ENCODE measurements at regions not wholly inside any gene's neighbourhood (a gene's known extent, or its start where the extent isn't known, plus 50 kb on each side); places are given as distances from the start of the nearest gene placed in this dataset.

DNA sequence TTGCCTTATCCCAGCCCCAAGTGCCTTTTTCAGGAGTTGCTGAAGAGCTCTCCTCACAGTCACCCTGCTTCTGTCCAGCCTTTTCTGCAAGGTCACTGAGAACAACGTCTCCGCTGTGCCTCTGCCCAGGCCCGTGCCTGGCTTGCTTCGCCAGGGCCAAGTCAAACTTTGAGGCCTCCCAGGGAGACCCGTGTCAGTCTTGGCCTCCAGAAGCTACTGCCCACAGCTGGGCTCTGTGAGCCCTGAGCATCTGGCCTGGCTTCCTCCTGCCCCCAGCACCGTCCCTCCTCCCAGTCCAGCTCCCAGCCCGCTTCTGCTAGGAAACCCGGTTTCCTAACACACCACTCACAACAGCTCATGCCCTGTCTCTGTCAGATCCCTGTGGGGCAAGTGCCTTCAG lies 165.9 kb downstream of the TEX29 start:
- 93 to 99% methylated on average over 8 of the region's 8 CpGs for whole genome bisulfite sequencing, 2 donors
- ATAC-seq (ENCODE audit: insufficient read depth, low FRiP score) = no peak
- TF ChIP-seq, protein P1, sequence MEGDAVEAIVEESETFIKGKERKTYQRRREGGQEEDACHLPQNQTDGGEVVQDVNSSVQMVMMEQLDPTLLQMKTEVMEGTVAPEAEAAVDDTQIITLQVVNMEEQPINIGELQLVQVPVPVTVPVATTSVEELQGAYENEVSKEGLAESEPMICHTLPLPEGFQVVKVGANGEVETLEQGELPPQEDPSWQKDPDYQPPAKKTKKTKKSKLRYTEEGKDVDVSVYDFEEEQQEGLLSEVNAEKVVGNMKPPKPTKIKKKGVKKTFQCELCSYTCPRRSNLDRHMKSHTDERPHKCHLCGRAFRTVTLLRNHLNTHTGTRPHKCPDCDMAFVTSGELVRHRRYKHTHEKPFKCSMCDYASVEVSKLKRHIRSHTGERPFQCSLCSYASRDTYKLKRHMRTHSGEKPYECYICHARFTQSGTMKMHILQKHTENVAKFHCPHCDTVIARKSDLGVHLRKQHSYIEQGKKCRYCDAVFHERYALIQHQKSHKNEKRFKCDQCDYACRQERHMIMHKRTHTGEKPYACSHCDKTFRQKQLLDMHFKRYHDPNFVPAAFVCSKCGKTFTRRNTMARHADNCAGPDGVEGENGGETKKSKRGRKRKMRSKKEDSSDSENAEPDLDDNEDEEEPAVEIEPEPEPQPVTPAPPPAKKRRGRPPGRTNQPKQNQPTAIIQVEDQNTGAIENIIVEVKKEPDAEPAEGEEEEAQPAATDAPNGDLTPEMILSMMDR (IDR thresholded peaks at IDR 0.05; ENCODE audit: control extremely low read depth, extremely low read depth) = no peak

DNA sequence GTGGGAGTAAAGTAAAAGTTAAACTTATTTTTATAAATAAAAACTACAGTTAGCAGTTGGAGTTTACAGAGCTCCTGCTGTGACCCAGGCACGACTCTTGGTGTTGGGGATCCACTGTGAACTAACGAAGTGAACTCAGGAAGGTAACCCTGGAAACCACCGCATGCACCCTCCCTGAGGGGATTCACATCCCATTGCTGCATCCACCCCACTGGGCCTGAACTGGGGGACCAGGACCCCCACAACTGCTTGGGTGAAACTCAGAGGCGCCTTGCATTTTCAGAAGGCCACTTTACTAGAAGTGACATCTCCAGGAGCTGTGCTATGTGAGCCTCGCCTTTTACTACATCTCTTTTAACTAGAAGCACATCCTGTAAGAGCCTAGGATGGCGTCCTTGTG lies 166.4 kb downstream of the TEX29 start:
- H3K27me3 ChIP-seq (ENCODE audit: control insufficient read depth in 3 of 3, insufficient read depth in 3 of 3, low read length in 2 of 3) = no peaks in the 10 kb centered on the region
- DNase-seq = no peak
- TF ChIP-seq, protein P1 (IDR thresholded peaks at IDR 0.05; ENCODE audit: control extremely low read depth, extremely low read depth) = no peak

More for the DNA sequence above, 165.9 kb downstream of the TEX29 start:
- no peak for DNase-seq
- no peaks in the 10 kb centered on the region for H3K4me1 ChIP-seq (ENCODE audit: control insufficient read depth in 5 of 5, insufficient read depth in 5 of 5, low read length in 5 of 5)
- no peaks in the 10 kb centered on the region for H3K36me3 ChIP-seq (ENCODE audit: control insufficient read depth in 4 of 4, insufficient read depth in 4 of 4, low read length in 4 of 4)
- peaks cover 0 to 26% (median 4%) of the 10 kb centered on the region in 4 donors for H3K9me3 ChIP-seq (ENCODE audit: control insufficient read depth in 4 of 4, insufficient read depth in 3 of 4, low read length in 3 of 4)
- H3K4me3 ChIP-seq = no peak overlapping the region
- no peaks in the 10 kb centered on the region for H3K27me3 ChIP-seq (ENCODE audit: control insufficient read depth in 3 of 3, insufficient read depth in 3 of 3, low read length in 2 of 3)
- H3K9ac ChIP-seq (ENCODE audit: insufficient read depth in 1 of 2, low read length in 2 of 2) = no peak overlapping the region
- no peak overlapping the region for H3K27ac ChIP-seq (ENCODE audit: low read depth in 1 of 2, low read length in 1 of 2)

DNA sequence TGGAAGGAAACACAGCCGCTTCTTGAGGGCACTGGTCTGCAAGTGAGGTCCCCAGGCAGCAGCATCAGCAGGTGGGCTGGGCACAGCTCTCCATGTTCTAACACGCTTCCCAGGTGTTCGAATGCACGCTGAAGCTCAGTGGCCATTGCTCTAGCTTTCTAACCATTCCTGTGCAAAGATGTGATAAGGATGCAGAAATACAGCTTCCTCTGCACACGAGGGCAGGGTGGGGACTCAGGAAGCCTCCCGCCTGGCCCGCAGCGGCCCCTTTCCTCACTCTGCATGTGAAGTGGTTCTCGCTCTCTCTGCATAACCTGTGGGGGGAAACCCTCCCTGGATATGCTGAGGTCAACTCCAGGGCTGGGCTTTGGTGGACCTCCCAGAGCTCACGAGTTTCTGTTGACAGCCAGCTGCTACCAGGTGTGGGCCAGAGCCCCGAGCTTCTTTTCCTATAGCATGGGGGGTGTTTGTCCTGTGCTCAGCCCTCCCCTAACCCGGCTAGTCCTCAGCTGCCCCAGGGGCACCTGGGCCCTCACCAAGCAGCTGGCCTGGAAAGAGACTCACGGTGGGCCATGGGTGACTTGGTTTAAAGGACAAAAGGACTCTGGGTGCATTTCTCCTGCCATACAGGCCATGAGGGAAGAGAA lies 168.2 kb downstream of the TEX29 start:
- ATAC-seq (ENCODE audit: insufficient read depth, low FRiP score) = no peak
- Histone ChIP-seq H3K27me3 (ENCODE audit: control insufficient read depth in 3 of 3, insufficient read depth in 3 of 3, low read length in 2 of 3) (no peaks in the 10 kb centered on the region), H3K36me3 (ENCODE audit: control insufficient read depth in 4 of 4, insufficient read depth in 4 of 4, low read length in 4 of 4) (no peaks in the 10 kb centered on the region), H3K27ac (ENCODE audit: low read depth in 1 of 2, low read length in 1 of 2) (no peak overlapping the region), H3K4me1 (ENCODE audit: control insufficient read depth in 5 of 5, insufficient read depth in 5 of 5, low read length in 5 of 5) (no peaks in the 10 kb centered on the region), H3K4me3 (no peak overlapping the region), H3K9me3 (ENCODE audit: control insufficient read depth in 4 of 4, insufficient read depth in 3 of 4, low read length in 3 of 4) (peaks cover 0 to 27% (median 4%) of the 10 kb centered on the region in 4 donors), H3K9ac (ENCODE audit: insufficient read depth in 1 of 2, low read length in 2 of 2) (no peak overlapping the region)
- no peak for DNase-seq
- WGBS, 2 donors = 64 to 68% methylated on average over 13 of the region's 13 CpGs
- TF ChIP-seq, protein P1 (IDR thresholded peaks at IDR 0.05; ENCODE audit: control extremely low read depth, extremely low read depth) = no peak

More for the DNA sequence above, 166.4 kb downstream of the TEX29 start:
- H3K36me3 ChIP-seq (ENCODE audit: control insufficient read depth in 4 of 4, insufficient read depth in 4 of 4, low read length in 4 of 4) = no peaks in the 10 kb centered on the region
- no peaks in the 10 kb centered on the region for H3K4me1 ChIP-seq (ENCODE audit: control insufficient read depth in 5 of 5, insufficient read depth in 5 of 5, low read length in 5 of 5)
- WGBS, 2 donors = 89 to 90% methylated on average over 6 of the region's 6 CpGs
- no peak overlapping the region for H3K4me3 ChIP-seq
- peaks cover 0 to 26% (median 4%) of the 10 kb centered on the region in 4 donors for H3K9me3 ChIP-seq (ENCODE audit: control insufficient read depth in 4 of 4, insufficient read depth in 3 of 4, low read length in 3 of 4)
- no peak overlapping the region for H3K27ac ChIP-seq (ENCODE audit: low read depth in 1 of 2, low read length in 1 of 2)
- H3K9ac ChIP-seq (ENCODE audit: insufficient read depth in 1 of 2, low read length in 2 of 2) = no peak overlapping the region
- ATAC-seq (ENCODE audit: insufficient read depth, low FRiP score) = no peak

DNA sequence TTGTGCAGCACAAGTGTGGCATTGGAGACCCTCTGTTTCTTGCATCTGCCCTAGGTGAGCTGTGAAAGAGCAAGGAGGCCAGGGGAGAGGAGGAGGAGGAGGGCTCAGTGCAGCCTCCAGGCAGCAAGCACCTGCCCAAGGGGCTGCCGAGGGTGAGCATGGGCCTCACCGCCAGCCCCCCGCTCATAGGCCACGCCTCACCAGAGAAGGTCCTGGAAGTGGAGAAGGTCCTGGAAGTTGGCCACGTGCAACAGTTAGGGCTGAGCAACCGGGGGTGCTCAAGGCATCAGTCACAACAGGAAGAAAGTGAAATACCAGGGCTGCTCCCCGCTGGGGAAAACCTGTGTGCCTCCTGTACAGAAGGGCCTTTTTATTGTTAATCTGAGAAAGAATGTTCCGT lies 168.9 kb downstream of the TEX29 start:
- H3K36me3 ChIP-seq (ENCODE audit: control insufficient read depth in 4 of 4, insufficient read depth in 4 of 4, low read length in 4 of 4) = no peaks in the 10 kb centered on the region
- TF ChIP-seq, protein P1 (IDR thresholded peaks at IDR 0.05; ENCODE audit: control extremely low read depth, extremely low read depth) = no peak
- peaks cover 0 to 27% (median 4%) of the 10 kb centered on the region in 4 donors for H3K9me3 ChIP-seq (ENCODE audit: control insufficient read depth in 4 of 4, insufficient read depth in 3 of 4, low read length in 3 of 4)
- H3K27me3 ChIP-seq (ENCODE audit: control insufficient read depth in 3 of 3, insufficient read depth in 3 of 3, low read length in 2 of 3) = no peaks in the 10 kb centered on the region
- ATAC-seq (ENCODE audit: insufficient read depth, low FRiP score) (no peak), DNase-seq (no peak)
- H3K9ac ChIP-seq (ENCODE audit: insufficient read depth in 1 of 2, low read length in 2 of 2) = no peak overlapping the region
- H3K4me1 ChIP-seq (ENCODE audit: control insufficient read depth in 5 of 5, insufficient read depth in 5 of 5, low read length in 5 of 5) = no peaks in the 10 kb centered on the region
- H3K27ac ChIP-seq (ENCODE audit: low read depth in 1 of 2, low read length in 1 of 2) = no peak overlapping the region
- no peak overlapping the region for H3K4me3 ChIP-seq
- WGBS, 2 donors = 76 to 86% methylated on average over 8 of the region's 8 CpGs
